ENCODE measurements at regions not wholly inside any gene's neighbourhood (a gene's known extent, or its start where the extent isn't known, plus 50 kb on each side); places are given as distances from the start of the nearest gene placed in this dataset.
"Not testable (repeated sequence)": the region's sequence is repeated elsewhere in the genome, so short reads cannot be mapped to it uniquely, and the experiment has no call there.

GRCh38 chr12:131628023-131628740, 82.7 kb upstream of the SFSWAP start:
- DNase-seq (ENCODE audit: extremely low read depth, low read depth): no peak
- no peak overlapping the region for H3K4me3 ChIP-seq (replicated peaks; ENCODE audit: low read depth, low read length)
- no peak for TF ChIP-seq CTCF (IDR thresholded peaks at IDR 0.05; ENCODE audit: low read depth, low read length, missing control alignments)

GRCh38 chr12:131628766-131629448, 82.0 kb upstream of the SFSWAP start:
- H3K4me3 ChIP-seq (replicated peaks; ENCODE audit: low read depth, low read length): no peak overlapping the region
- no peak for TF ChIP-seq CTCF (IDR thresholded peaks at IDR 0.05; ENCODE audit: low read depth, low read length, missing control alignments)
- DNase-seq (ENCODE audit: extremely low read depth, low read depth): no peak

- no peak for TF ChIP-seq CTCF (IDR thresholded peaks at IDR 0.05; ENCODE audit: low read depth, low read length, missing control alignments)
- DNase-seq (ENCODE audit: extremely low read depth, low read depth): no peak
- H3K4me3 ChIP-seq (replicated peaks; ENCODE audit: low read depth, low read length): no peak overlapping the region
Measured at GRCh38 chr12:131631230-131631629, 79.7 kb upstream of the SFSWAP start.

GRCh38 chr12:131631889-131632651, 78.8 kb upstream of the SFSWAP start:
- not testable (repeated sequence) for DNase-seq (ENCODE audit: extremely low read depth, low read depth)

GRCh38 chr12:131632652-131633023, 78.3 kb upstream of the SFSWAP start:
- not testable (repeated sequence) for H3K4me3 ChIP-seq (replicated peaks; ENCODE audit: low read depth, low read length); DNase-seq (ENCODE audit: extremely low read depth, low read depth)

More at GRCh38 chr12:131631889-131632651, 78.8 kb upstream of the SFSWAP start:
- not testable (repeated sequence) for H3K4me3 ChIP-seq (replicated peaks; ENCODE audit: low read depth, low read length)

GRCh38 chr12:131633610-131634009, 77.3 kb upstream of the SFSWAP start:
- DNase-seq (ENCODE audit: extremely low read depth, low read depth); H3K4me3 ChIP-seq (replicated peaks; ENCODE audit: low read depth, low read length): not testable (repeated sequence)

- no peak for TF ChIP-seq CTCF (IDR thresholded peaks at IDR 0.05; ENCODE audit: low read depth, low read length, missing control alignments)
- H3K4me3 ChIP-seq (replicated peaks; ENCODE audit: low read depth, low read length): no peak overlapping the region
- no peak for DNase-seq (ENCODE audit: extremely low read depth, low read depth)
Measured at GRCh38 chr12:131634037-131634436, 76.9 kb upstream of the SFSWAP start.

- DNase-seq (ENCODE audit: extremely low read depth, low read depth); H3K4me3 ChIP-seq (replicated peaks; ENCODE audit: low read depth, low read length): not testable (repeated sequence)
Measured at GRCh38 chr12:131635012-131635411, 75.9 kb upstream of the SFSWAP start.

Measured in HFF-Myc (cell line).